ENCODE measurements at regions not wholly inside any gene's neighbourhood (a gene's known extent, or its start where the extent isn't known, plus 50 kb on each side); places are given as distances from the start of the nearest gene placed in this dataset.

DNA sequence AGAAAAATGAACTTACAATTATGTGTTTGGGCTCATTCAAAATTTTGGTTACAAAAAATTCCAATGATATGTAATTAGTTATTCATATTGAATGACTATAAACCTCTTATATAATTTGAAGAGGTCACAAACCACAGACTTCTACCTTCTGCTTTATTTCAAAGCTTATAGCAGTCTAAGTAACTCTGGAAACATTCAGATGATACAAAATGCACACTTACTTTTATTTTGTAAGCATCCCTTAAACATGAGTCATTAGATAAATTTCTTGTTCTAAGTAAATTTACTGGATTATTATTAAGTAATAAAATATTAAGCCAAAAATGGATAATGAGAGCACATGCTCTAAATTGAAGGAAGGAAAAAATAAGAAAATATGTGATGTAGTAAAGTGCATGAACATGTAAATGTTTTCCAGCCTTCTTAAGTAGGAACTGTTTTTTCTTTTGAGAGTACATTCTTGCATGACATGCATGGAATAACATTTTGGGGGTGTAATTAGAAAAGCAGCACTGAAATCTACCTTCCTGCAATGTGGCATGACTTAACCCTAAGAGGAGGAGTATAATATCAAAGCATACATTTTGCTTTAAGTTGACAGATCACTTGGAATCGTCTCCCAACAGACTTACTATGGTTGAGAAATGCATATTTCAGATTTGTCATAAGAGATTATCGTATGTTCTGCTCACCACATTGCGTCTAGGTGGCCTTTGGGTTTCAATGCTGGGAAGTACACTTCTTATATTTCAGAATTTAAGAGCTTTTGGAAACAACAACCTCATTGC is 372.7 kb upstream of the HSF2 start:
- DNase-seq = no peak

- no peak for DNase-seq
Observed at GRCh38 chr6:122028933-122029522, 370.4 kb upstream of the HSF2 start.

DNA sequence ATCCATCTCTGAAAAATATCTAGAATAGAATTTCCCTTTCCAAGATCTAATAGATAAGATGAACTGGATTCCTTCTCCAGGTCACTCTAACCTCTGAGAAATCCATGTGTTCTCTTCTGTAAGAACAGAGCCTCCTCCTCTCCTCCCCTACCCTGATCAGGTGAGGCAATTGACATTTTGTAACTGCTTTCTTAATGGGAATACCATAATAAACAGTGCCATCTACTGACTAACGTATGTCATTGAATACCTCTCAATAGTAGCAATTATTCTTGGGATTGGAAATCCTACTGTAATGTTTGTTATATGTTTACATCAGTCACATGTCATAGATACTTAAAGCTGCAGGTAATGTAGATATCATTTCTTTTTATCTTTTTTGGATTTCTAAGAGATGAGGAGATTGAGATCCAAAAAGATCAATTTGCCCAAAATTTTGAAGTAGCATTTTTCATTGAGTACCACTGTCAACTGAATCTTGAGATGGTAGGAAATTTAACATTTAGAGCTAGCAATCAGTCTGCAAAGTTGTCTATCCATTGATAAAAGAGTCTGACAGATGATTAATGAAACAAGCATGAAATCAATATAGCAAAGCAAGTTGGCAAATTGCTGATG is 365.8 kb upstream of the HSF2 start:
- peak; percentile 59 for DNase-seq

GRCh38 chr6:122035173-122035572 is 364.3 kb upstream of the HSF2 start:
- DNase-seq = no peak

GRCh38 chr6:122040261-122040660 is 359.2 kb upstream of the HSF2 start:
- no peak for DNase-seq

DNA sequence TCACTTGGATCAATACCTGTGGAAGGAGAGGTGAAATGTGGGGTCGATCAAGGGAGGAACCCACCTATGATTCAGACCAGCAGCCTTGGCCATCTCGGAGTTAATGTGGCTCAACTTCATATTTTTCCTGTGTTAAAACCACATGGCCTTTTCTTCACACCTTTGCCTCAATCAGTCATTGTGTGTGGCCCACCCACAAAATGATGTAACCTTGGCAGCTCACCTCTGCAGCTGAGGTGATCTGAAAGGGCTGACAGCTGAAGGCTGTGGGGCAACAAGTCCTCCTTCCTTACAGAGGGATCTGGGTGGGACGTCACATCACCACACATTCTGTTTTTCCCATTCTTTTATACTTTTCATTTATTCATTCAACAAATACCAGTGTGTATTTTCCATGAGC is 357.1 kb upstream of the HSF2 start:
- DNase-seq = no peak

DNA sequence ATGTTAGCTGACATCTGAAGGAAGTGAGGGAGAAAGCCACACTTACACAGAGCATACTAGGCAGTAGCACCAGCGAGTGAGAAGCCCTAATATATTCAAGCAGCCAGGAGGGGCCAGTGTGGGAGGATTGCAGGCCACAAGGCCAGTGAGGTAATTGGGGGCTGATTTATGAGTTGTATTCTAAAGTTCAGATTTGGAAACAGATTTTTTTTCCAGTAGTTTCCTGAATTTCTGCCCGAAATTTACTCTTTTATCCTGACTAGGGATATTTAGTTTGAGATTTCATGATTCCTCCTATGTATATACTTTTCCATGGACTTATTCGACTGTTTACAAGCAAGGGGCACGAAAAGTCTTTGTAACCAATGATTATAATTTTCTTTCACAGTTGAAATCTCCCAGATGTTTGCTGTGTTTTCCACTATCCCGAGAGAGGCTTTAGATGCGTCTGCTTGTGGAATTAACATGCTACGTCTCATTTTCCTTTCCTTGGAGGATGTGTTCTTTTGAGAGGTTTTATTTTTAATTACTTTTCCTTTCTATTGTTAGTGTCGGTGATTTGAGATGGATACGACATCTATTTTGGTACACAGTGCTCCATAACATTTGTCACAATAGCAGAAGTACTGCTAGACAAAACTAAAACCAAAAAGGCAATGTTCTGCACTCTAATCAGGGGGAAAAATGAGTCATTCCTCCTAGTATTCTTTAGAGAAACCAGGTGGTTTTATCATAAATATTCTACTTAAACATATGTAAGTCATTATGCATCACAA is 356.3 kb upstream of the HSF2 start:
- DNase-seq = no peak

DNA sequence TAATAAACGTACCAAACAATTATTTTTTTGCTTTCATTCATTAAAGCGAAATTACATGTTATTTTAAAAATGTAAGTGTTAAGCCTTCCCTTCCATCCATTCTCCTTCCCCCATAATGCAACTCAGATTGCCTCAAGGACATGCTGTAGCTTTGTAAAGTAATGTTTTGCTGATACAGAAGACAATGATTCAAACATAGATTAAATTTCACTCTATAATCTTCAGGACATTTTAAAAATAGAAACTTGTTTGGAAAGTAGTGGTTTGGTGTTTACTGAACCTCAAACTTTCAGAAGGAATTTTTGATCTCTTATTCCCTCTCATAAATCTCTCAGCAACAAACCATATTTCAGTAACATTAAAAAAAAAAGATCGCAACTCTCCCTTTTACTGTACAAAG is 350.9 kb upstream of the HSF2 start:
- no peak for DNase-seq

- no peak for DNase-seq
Observed at GRCh38 chr6:122049341-122049740, 350.1 kb upstream of the HSF2 start.

GRCh38 chr6:122050242-122050755 is 349.2 kb upstream of the HSF2 start:
- DNase-seq = no peak

- no peak for DNase-seq
Observed at GRCh38 chr6:122052346-122052900, 347.0 kb upstream of the HSF2 start.

DNA sequence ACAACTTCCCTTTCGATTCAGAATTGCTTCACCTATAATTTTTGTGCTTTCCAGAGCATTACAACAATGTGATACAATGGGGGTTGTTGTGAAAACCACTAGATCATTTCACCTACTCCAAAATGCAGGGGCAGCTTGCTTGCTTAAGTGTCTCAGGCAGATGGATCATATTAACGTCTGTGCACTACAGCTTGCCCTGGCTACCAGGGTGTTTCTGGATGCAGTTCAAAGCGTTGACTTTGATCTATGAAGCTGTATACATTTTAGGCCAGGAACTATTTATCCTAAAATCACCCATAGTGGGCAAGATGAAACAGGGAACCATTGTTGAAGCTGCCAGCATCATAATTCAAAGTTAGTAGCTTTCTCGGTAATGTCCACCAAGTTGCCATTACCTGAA is 339.5 kb upstream of the HSF2 start:
- DNase-seq = no peak

DNA sequence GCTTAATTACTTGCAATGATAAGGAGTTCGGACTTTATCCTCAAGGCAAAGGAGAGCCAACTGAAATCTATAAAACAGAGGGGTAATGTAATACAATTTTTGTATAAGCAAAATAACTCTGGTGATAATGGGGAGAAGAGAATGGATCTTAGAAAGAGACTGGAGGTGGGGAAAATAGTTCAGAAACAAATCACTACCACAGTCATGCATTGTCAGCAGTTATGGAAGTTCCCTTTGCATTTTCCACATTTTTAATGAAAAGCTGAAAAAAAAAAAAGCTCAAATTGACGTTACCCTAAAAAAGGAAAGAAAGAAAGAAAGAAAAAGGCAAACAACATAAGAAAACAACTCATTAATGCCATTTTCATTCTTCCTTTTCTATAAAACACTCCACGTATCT is 337.6 kb upstream of the HSF2 start:
- no peak for DNase-seq

- DNase-seq = no peak
Observed at GRCh38 chr6:122063076-122063475, 336.4 kb upstream of the HSF2 start.

- DNase-seq = no peak
Observed at GRCh38 chr6:122063761-122064160, 335.7 kb upstream of the HSF2 start.

DNA sequence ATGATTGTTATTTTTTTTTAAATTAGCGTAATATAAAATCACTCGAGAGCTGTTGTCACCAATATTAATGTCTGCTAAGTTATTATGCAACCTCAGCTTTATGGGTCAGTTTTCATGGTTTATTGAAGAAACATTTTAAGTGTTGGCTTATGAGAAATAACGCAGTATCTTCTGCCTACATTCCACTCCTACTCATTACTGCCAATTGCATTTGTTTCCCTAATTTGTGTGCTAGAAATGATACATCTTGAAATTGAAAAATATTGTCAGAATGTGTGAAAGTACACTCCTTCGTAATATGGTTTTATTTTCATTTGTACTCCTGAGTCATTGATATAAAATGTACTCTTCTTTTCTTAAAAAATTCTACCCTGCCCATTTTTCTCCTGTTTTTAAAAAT is 333.3 kb upstream of the HSF2 start:
- DNase-seq = no peak

- DNase-seq = no peak
Observed at GRCh38 chr6:122068291-122068769, 331.1 kb upstream of the HSF2 start.

GRCh38 chr6:122069932-122070331 is 329.5 kb upstream of the HSF2 start:
- no peak for DNase-seq

DNA sequence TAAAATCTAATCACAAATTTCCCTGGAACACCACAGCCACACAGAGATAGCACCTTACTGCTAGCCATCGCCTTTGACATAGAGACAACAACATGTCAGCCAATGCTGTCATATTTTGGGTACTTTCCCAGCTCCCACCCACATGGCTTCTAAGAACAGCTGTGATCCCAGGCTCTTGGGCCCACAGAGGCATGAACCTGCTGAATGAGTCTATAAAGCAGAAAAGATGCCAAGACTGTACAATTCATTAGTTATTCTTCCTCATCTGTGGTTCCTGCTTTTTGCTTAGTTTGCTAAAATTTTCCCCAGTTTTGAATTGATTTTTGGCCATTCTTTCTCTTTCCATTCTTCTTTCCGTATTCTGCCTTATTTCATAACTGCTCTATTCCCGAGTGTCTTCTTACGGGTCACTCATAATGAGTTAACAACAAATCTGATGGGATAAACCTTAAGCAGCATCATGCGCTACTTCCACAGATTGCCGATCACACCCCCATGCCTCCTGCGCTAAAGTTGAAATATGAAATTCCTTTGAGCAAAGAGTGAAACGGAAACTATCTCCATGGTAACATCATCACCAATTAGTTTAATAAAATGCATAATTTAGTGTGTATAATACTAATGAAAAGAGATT is 327.3 kb upstream of the HSF2 start:
- no peak for DNase-seq

GRCh38 chr6:122075084-122075838 is 324.2 kb upstream of the HSF2 start:
- DNase-seq = no peak

GRCh38 chr6:122075917-122076316 is 323.5 kb upstream of the HSF2 start:
- no peak for DNase-seq

DNA sequence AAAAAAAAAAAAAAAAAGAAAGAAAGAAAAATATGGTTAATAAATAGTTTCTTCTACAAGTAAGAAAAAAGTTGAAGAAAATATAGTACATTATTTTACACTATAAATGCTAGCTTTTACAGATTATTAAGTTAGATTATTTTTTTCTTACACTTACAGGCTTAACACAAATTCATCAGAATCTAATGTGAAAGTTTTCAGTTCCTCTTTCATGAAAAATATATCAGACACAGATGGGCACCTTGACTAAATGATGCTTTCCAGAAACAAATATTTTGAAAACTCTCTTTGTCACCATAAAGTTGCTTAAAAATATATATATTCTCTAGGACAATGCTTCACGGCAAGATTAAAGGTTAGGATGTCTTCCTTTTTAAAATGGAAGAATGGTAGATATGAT is 321.8 kb upstream of the HSF2 start:
- DNase-seq = no peak

All from SHP77 treated with DMSO at 0.1 percent for 48 hours (cell line).